SK-N-SH (cell line): ENCODE measurements at regions not wholly inside any gene's neighbourhood (a gene's known extent, or its start where the extent isn't known, plus 50 kb on each side); places are given as distances from the start of the nearest gene placed in this dataset.

Experiments
- CTCF ChIP-seq: fragments of 200-600 bp; sonication (generic); IDR thresholded peaks from 2 replicates; pipeline ENCODE4 v1.6.1; 2017; ENCODE audit warnings: antibody characterized with exemption, mild to moderate bottlenecking, moderate library complexity
- EZH2phosphoT487 ChIP-seq: fragments of 200-600 bp; sonication (generic); IDR thresholded peaks from 2 replicates; pipeline ENCODE4 v1.6.1; 2017; ENCODE audit warnings: low read depth, mixed run types, mild to moderate bottlenecking, antibody characterized with exemption, moderate library complexity, borderline replicate concordance
- MAX ChIP-seq: IDR thresholded peaks from 2 replicates; pipeline ENCODE4 v1.4.0; 2012; ENCODE audit warnings: low read depth
- POLR2AphosphoS5 ChIP-seq: IDR thresholded peaks from 2 replicates; pipeline ENCODE4 v1.6.1; 2012; ENCODE audit warnings: low read depth, low read length

GRCh38 chr1:209304166-209304565 is 279.3 kb upstream of the CAMK1G start:
- TF ChIP-seq EZH2phosphoT487 (no peak), CTCF (no peak), POLR2AphosphoS5 (no peak), MAX (no peak)
